ENCODE measurements at regions not wholly inside any gene's neighbourhood (a gene's known extent, or its start where the extent isn't known, plus 50 kb on each side); places are given as distances from the start of the nearest gene placed in this dataset.

DNA sequence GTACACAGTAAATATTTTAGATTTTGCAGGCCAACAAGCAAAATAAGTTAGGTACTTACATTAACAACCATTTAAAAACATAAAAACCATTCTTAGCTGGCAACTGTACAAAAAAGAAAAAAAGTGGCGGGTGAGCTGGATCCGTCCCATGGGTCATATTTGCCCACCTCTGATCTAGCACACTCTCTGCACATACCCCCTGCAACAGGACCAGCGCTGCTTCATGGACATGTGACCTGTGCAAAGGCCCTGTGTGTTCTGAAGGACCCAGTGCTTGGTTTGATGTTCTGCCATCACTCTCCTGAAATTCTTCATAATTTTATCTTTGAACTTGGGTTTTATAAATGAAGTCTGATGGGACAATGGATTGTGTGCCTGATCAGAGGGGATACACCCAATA, 72.5 kb upstream of the ACAN start:
- Histone ChIP-seq H3K79me1 (ENCODE audit: low read depth in 1 of 2, low read length in 2 of 2) (no peaks in the 10 kb centered on the region), H3K4me1 (ENCODE audit: control insufficient read depth, insufficient read depth, low read length) (no peaks in the 10 kb centered on the region), H2AK5ac (ENCODE audit: low read depth, low read length) (no peak overlapping the region), H4K20me1 (ENCODE audit: insufficient read depth, low read length) (no peaks in the 10 kb centered on the region), H3K14ac (replicated peaks; ENCODE audit: low read depth, low read length) (no peak overlapping the region), H4K5ac (ENCODE audit: low read depth, low read length) (no peak overlapping the region), H3K4ac (ENCODE audit: low read depth, low read length) (no peak overlapping the region), H4K91ac (ENCODE audit: insufficient read depth, low read depth, low read length) (no peak overlapping the region), H3K4me3 (ENCODE audit: insufficient read depth, low read depth, low read length) (no peak overlapping the region), H3K27me3 (ENCODE audit: control insufficient read depth, insufficient read depth, low read length) (peaks cover 5% of the 10 kb centered on the region), H3K9me3 (ENCODE audit: control insufficient read depth, insufficient read depth, low read length) (no peaks in the 10 kb centered on the region), H3K4me2 (ENCODE audit: low read depth, low read length) (no peak overlapping the region), H3K23ac (ENCODE audit: low read depth, low read length) (no peak overlapping the region), H4K8ac (ENCODE audit: low read depth in 2 of 2, low read length in 2 of 2) (no peak overlapping the region), H2AK9ac (replicated peaks; ENCODE audit: low read depth, low read length, poor library complexity) (no peak overlapping the region), H2BK15ac (ENCODE audit: low read depth, low read length) (no peak overlapping the region), H3K36me3 (ENCODE audit: control insufficient read depth, insufficient read depth, low read length) (no peaks in the 10 kb centered on the region), H2AFZ (replicated peaks; ENCODE audit: low read length, poor library complexity) (no peak overlapping the region), H3K18ac (ENCODE audit: low read depth, low read length) (no peak overlapping the region), H2BK20ac (ENCODE audit: low read depth, low read length) (no peak overlapping the region), H3K9ac (ENCODE audit: low read depth, low read length) (no peak overlapping the region), H2BK120ac (ENCODE audit: low read depth, low read length) (no peak overlapping the region), H3K9me1 (ENCODE audit: insufficient read depth, low read length) (no peaks in the 10 kb centered on the region), H3K27ac (ENCODE audit: insufficient read depth, low read length) (no peak overlapping the region), H3K56ac (ENCODE audit: extremely low read depth, insufficient read depth, low read length) (no peak overlapping the region), H2BK5ac (ENCODE audit: low read depth, low read length, poor library complexity, severe bottlenecking) (no peak overlapping the region)
- TF ChIP-seq RAD21 (IDR thresholded peaks at IDR 0.05; ENCODE audit: low read length): no peak
- no peak for TF ChIP-seq MAFK (IDR thresholded peaks at IDR 0.05; ENCODE audit: low read depth, low read length)
- TF ChIP-seq FOS (IDR thresholded peaks at IDR 0.05; ENCODE audit: low read depth, low read length): no peak
- TF ChIP-seq SMC3 (IDR thresholded peaks at IDR 0.05; ENCODE audit: low read depth, low read length): no peak
- TF ChIP-seq POLR2A (IDR thresholded peaks at IDR 0.05; ENCODE audit: low read depth, low read length): no peak
- TF ChIP-seq, protein P1, sequence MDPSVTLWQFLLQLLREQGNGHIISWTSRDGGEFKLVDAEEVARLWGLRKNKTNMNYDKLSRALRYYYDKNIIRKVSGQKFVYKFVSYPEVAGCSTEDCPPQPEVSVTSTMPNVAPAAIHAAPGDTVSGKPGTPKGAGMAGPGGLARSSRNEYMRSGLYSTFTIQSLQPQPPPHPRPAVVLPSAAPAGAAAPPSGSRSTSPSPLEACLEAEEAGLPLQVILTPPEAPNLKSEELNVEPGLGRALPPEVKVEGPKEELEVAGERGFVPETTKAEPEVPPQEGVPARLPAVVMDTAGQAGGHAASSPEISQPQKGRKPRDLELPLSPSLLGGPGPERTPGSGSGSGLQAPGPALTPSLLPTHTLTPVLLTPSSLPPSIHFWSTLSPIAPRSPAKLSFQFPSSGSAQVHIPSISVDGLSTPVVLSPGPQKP (IDR thresholded peaks at IDR 0.05; ENCODE audit: borderline replicate concordance, low read depth, low read length): no peak
- no peak for TF ChIP-seq RFX5 (IDR thresholded peaks at IDR 0.05; ENCODE audit: low read depth, low read length)
- no peak for TF ChIP-seq RCOR1 (IDR thresholded peaks at IDR 0.05; ENCODE audit: insufficient replicate concordance, low read length)
- TF ChIP-seq MAZ (IDR thresholded peaks at IDR 0.05; ENCODE audit: borderline replicate concordance, low read depth, low read length): no peak
- dilution Hi-C loops (cut with HindIII; ENCODE audit: low sequenced_read_pairs, unreplicated experiment) (no loop called here), in situ Hi-C loops (cut with MboI; ENCODE audit: low sequenced_read_pairs) (no loop called here), intact Hi-C loops (cut with micrococcal nuclease) (no loop called here)
- ChIA-PET CTCF (interaction anchor here (0.6 kb wide), 1 partner anchor 24 kb away, joined by 3 read pairs; no protein-coding TSS in a partner anchor), POLR2A (ENCODE audit: unreplicated experiment) (no interaction called here)
- DNase-seq: no peak
- no TSS peak for BruUV-seq (replicated peaks)
- WGBS, 2 experiments (ENCODE audit: extremely low coverage in 2 of 2, insufficient read length in 1 of 2): 20% methylated on average over 1 of the region's 3 CpGs; no CpG with 5 or more reads in 1 of the 2 experiments
- ATAC-seq (ENCODE audit: low read depth): no peak

Measured in IMR-90 (cell line).